Thoracic aorta (tissue), 2 donors: ENCODE measurements at regions not wholly inside any gene's neighbourhood (a gene's known extent, or its start where the extent isn't known, plus 50 kb on each side); places are given as distances from the start of the nearest gene placed in this dataset.
"Not testable (repeated sequence)": the region's sequence is repeated elsewhere in the genome, so short reads cannot be mapped to it uniquely, and the experiment has no call there.

Experiments used
- ATAC-seq: fragments of 150-250 bp; one replicate; pipeline ENCODE4 v1.8.0; 2017; ENCODE audit warnings: low read depth; ENCODE audit not compliant: insufficient number of reproducible peaks, low FRiP score
- DNase-seq: peaks from one replicate; pipeline ENCODE4 v3.0.0-alpha.2; 2020; ENCODE audit warnings: low spot score
- H3K27ac ChIP-seq, 2 donors: fragments of 200-600 bp; sonication (generic); 1 replicate in 1 of 2; 2 replicates in 1 of 2; pipeline ENCODE4 v1.5.1; 2016; ENCODE audit warnings: mild to moderate bottlenecking in 2 of 2, moderate library complexity in 2 of 2
- H3K27me3 ChIP-seq: fragments of 200-600 bp; sonication (generic); replicated peaks from 2 replicates; pipeline ENCODE4 v1.6.0; 2016; ENCODE audit warnings: mild to moderate bottlenecking; ENCODE audit not compliant: insufficient read depth
- H3K36me3 ChIP-seq: fragments of 200-600 bp; sonication (generic); one replicate; pipeline ENCODE4 v1.5.1; 2016
- H3K4me1 ChIP-seq, 2 donors: fragments of 200-600 bp; sonication (generic); 1 replicate in 1 of 2; 2 replicates in 1 of 2; pipeline versions ENCODE4 v1.5.1 to v1.6.0; 2016; ENCODE audit warnings: low read depth in 2 of 2, mild to moderate bottlenecking in 1 of 2; ENCODE audit not compliant: control insufficient read depth in 1 of 2
- H3K4me3 ChIP-seq: fragments of 200-600 bp; sonication (generic); 2 replicates; pipeline ENCODE4 v1.5.1; 2016; ENCODE audit warnings: mild to moderate bottlenecking
- H3K9me3 ChIP-seq: fragments of 200-600 bp; sonication (generic); 2 replicates; pipeline ENCODE4 v1.5.1; 2016
- TF ChIP-seq, protein P1 (sequence below): fragments of 200-600 bp; sonication (generic); IDR thresholded peaks from one replicate; pipeline ENCODE4 v1.5.1; 2019; ENCODE audit warnings: antibody characterized with exemption

DNA sequence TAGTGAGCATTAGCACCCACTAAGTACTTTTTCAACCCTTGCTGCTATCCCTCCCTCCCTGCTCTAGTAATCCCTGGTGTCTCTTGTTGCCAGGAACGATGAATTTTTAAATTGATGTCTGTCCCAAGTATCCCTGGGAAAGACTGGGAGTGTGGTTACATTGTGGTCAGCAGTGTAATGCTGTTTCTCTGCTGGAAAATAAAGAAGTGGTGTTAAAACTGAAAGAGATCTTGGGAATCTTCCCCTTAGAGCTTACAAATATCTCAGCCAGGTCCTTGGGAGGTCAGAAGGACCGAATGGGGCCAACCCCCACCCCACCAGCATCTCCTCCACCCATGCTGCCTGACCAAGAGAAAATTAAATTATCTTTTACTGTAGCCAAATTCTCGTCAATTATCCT lies 174.5 kb upstream of the MXRA5 start:
- DNase-seq = no peak
- ATAC-seq = no peak
- no peaks in the 10 kb centered on the region for H3K36me3 ChIP-seq
- no peaks in the 10 kb centered on the region for H3K9me3 ChIP-seq
- no peaks in the 10 kb centered on the region for H3K4me1 ChIP-seq
- TF ChIP-seq, protein P1, sequence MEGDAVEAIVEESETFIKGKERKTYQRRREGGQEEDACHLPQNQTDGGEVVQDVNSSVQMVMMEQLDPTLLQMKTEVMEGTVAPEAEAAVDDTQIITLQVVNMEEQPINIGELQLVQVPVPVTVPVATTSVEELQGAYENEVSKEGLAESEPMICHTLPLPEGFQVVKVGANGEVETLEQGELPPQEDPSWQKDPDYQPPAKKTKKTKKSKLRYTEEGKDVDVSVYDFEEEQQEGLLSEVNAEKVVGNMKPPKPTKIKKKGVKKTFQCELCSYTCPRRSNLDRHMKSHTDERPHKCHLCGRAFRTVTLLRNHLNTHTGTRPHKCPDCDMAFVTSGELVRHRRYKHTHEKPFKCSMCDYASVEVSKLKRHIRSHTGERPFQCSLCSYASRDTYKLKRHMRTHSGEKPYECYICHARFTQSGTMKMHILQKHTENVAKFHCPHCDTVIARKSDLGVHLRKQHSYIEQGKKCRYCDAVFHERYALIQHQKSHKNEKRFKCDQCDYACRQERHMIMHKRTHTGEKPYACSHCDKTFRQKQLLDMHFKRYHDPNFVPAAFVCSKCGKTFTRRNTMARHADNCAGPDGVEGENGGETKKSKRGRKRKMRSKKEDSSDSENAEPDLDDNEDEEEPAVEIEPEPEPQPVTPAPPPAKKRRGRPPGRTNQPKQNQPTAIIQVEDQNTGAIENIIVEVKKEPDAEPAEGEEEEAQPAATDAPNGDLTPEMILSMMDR = no peak
- H3K27me3 ChIP-seq = no peaks in the 10 kb centered on the region
- H3K4me3 ChIP-seq = no peak overlapping the region
- H3K27ac ChIP-seq = no peak overlapping the region

DNA sequence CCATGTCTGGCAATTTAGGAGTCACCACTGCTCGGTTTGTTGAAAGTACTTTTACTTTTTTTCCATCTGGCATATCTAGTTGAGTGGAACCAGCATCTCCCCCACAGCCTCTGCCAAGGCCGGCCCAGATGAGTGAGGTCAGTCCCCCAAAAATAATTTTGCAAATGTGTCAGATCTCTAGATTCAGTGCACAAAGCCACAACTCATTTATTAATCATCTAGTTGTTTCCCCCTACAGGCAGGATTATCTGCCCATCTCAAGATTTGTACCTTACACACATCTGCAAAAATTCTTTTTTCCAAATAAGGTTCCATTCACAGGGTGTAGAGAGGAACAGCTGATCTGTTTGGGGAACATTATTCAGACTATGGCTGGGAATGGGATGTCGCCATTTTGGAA lies 174.0 kb upstream of the MXRA5 start:
- no peak overlapping the region for H3K27ac ChIP-seq
- TF ChIP-seq, protein P1 = no peak
- no peak for DNase-seq
- no peaks in the 10 kb centered on the region for H3K4me1 ChIP-seq
- H3K4me3 ChIP-seq = no peak overlapping the region
- H3K9me3 ChIP-seq = no peaks in the 10 kb centered on the region
- ATAC-seq = no peak
- no peaks in the 10 kb centered on the region for H3K36me3 ChIP-seq
- H3K27me3 ChIP-seq = no peaks in the 10 kb centered on the region

DNA sequence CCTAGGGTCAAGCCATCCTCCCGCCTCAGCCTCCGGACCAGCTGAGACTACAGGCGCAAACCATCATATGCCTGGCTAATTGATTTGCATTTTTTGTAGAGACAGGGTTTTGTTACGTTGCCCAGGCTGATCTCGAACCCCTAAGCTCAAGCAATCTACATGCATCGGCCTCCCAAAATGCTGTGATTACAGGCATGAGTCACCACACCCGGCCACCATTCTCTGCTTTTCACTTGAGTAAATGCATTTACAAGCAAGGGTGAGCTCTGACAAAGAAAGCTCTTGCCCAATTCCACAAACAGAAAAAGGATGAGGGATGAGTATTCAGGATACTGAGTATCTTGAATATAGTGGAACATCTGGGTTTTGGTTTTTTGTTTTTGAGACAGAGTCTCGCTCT lies 172.9 kb upstream of the MXRA5 start:
- not testable (repeated sequence) for ATAC-seq

DNA sequence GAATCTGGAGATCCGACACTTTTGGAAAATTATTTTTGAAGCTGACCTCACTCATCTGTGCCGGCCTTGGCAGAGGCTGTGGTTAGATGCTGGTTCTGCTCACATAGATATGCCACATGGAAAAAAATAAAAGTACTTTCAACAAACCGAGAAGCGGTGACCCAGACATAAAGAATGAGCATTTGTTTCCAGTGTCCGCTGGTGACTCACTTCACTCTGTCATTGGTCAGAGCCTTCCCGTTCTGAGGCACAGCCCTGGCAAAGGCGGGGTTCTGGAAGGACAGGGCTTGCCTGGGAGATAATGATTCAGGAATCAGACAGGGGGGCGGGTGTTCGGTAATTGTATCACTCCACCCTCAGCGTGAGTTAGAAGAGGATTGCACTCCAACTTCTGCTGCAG lies 172.4 kb upstream of the MXRA5 start:
- peak; percentile 50 for ATAC-seq
- H3K4me1 ChIP-seq = no peaks in the 10 kb centered on the region
- H3K27me3 ChIP-seq = no peaks in the 10 kb centered on the region
- TF ChIP-seq, protein P1 = no peak
- peak; percentile 22 for DNase-seq
- H3K27ac ChIP-seq = no peak overlapping the region
- H3K36me3 ChIP-seq = no peaks in the 10 kb centered on the region
- no peak overlapping the region for H3K4me3 ChIP-seq
- H3K9me3 ChIP-seq = no peaks in the 10 kb centered on the region

More for the DNA sequence above, 172.9 kb upstream of the MXRA5 start:
- not testable (repeated sequence) for H3K4me3 ChIP-seq, H3K27ac ChIP-seq, H3K36me3 ChIP-seq, H3K27me3 ChIP-seq, H3K4me1 ChIP-seq, H3K9me3 ChIP-seq, DNase-seq

DNA sequence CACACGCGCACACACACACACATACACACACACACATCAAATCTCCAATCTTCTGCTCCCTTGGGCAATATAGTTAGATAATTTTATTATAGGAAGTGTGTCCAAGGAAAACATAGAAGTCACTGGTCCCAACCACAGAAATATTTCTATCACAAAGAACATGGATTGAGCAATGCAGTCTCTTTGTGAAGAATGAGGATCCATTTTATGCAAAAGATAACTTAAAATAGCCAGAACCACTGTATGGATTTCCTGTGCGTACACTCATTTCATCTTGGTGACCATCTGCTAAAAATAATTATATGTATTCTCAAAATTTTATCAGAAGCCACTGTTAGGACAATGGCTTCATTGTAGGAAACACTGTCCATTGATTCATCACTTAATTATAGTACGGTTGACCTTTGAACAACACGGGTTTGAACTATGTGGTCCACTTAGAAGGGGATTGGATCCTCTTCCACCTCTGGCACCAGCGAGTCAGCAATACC lies 169.6 kb upstream of the MXRA5 start:
- no peaks in the 10 kb centered on the region for H3K4me1 ChIP-seq
- no peaks in the 10 kb centered on the region for H3K9me3 ChIP-seq
- H3K27ac ChIP-seq = no peak overlapping the region
- TF ChIP-seq, protein P1 = no peak
- H3K27me3 ChIP-seq = no peaks in the 10 kb centered on the region
- DNase-seq (no peak), ATAC-seq (no peak)
- no peak overlapping the region for H3K4me3 ChIP-seq
- no peaks in the 10 kb centered on the region for H3K36me3 ChIP-seq

DNA sequence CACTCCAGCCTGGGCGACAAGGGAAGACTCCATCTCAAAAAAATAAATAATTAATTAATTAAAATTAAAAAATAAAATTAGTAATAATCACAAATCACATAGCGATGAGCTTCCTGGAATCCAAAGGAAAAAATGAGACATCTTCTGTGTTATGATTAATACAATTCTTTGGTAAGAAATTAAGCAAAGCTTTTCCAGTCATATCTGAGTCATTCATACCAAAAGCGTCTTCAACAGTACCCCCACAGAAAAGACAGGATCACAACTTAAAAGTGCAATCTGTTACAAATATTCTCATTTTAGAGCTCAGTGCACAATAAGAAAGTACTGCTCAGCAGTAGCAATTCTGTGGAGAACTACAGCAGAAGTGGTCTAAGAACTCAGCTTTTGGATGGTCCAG lies 168.5 kb upstream of the MXRA5 start:
- no peaks in the 10 kb centered on the region for H3K27me3 ChIP-seq
- TF ChIP-seq, protein P1 = no peak
- H3K36me3 ChIP-seq = no peaks in the 10 kb centered on the region
- H3K4me1 ChIP-seq = no peaks in the 10 kb centered on the region
- ATAC-seq = no peak
- H3K27ac ChIP-seq = no peak overlapping the region
- H3K4me3 ChIP-seq = no peak overlapping the region
- no peak for DNase-seq
- H3K9me3 ChIP-seq = no peaks in the 10 kb centered on the region

DNA sequence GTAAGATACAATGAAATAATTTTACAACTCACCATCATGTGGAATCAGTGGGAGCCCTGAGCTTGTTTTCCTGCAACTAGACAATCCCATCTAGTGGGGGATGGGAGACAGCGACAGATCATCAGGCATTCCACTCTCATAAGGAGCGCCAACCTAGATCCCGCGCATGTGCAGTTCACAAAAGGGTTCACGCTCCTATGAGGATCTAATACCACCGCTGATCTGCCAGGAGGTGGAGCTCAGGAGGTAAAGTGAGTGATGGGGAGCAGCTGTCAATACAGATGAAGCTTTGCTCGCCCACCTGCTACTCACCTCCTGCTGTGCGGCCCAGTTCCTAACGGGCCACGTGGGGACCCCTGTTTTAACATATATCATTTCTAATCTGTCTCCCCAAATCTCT lies 165.7 kb upstream of the MXRA5 start:
- not testable (repeated sequence) for DNase-seq, ATAC-seq, H3K9me3 ChIP-seq, H3K27me3 ChIP-seq, H3K27ac ChIP-seq, H3K4me1 ChIP-seq, H3K36me3 ChIP-seq, H3K4me3 ChIP-seq
